ENCODE measurements at regions not wholly inside any gene's neighbourhood (a gene's known extent, or its start where the extent isn't known, plus 50 kb on each side); places are given as distances from the start of the nearest gene placed in this dataset.

- no peaks in the 10 kb centered on the region for H3K4me1 ChIP-seq (ENCODE audit: control insufficient read depth, insufficient read depth, low read length)
- Mint-ChIP-seq H3K4me1 (no peaks in the 10 kb centered on the region), H3K4me3 (no peak overlapping the region), H3K36me3 (no peaks in the 10 kb centered on the region), H3K27ac (no peak overlapping the region), H3K9me3 (peaks cover 4 to 18% of the 10 kb centered on the region in 2 donors), H3K27me3 (ENCODE audit: low read depth in 2 of 2) (no peaks in the 10 kb centered on the region)
- 94% methylated on average over 2 of the region's 4 CpGs for WGBS (ENCODE audit: insufficient coverage)
- no peak overlapping the region for H3K4me3 ChIP-seq (ENCODE audit: low read length)
- TF ChIP-seq CTCF (IDR thresholded peaks at IDR 0.05) = no peak
- no peaks in the 10 kb centered on the region for H3K27me3 ChIP-seq (ENCODE audit: control insufficient read depth, insufficient read depth, low read length)
- peaks cover 7% of the 10 kb centered on the region for H3K9me3 ChIP-seq (ENCODE audit: control insufficient read depth, insufficient read depth, low read length)
- H3K27ac ChIP-seq (ENCODE audit: low read length) = no peak overlapping the region
- intact Hi-C loops (cut with micrococcal nuclease) = no loop called here
- no peaks in the 10 kb centered on the region for H3K36me3 ChIP-seq (ENCODE audit: control insufficient read depth, insufficient read depth, low read length)
- no peak for DNase-seq
- no peak for ATAC-seq
Measured at GRCh38 chr7:46626261-46626660, 705.2 kb upstream of the IGFBP3 start.

GRCh38 chr7:46625032-46625431 is 704.0 kb upstream of the IGFBP3 start:
- intact Hi-C loops (cut with micrococcal nuclease) = no loop called here
- no peaks in the 10 kb centered on the region for H3K36me3 ChIP-seq (ENCODE audit: control insufficient read depth, insufficient read depth, low read length)
- Mint-ChIP-seq H3K27ac (no peak overlapping the region), H3K9me3 (peaks cover 4 to 20% of the 10 kb centered on the region in 2 donors), H3K4me3 (no peak overlapping the region), H3K27me3 (ENCODE audit: low read depth in 2 of 2) (no peaks in the 10 kb centered on the region), H3K36me3 (no peaks in the 10 kb centered on the region), H3K4me1 (no peaks in the 10 kb centered on the region)
- ATAC-seq (no peak), DNase-seq (no peak)
- H3K4me3 ChIP-seq (ENCODE audit: low read length) = no peak overlapping the region
- WGBS (ENCODE audit: insufficient coverage) = 80% methylated on average over 2 of the region's 2 CpGs
- no peak for TF ChIP-seq CTCF (IDR thresholded peaks at IDR 0.05)
- H3K4me1 ChIP-seq (ENCODE audit: control insufficient read depth, insufficient read depth, low read length) = no peaks in the 10 kb centered on the region
- peaks cover 4% of the 10 kb centered on the region for H3K9me3 ChIP-seq (ENCODE audit: control insufficient read depth, insufficient read depth, low read length)
- no peak overlapping the region for H3K27ac ChIP-seq (ENCODE audit: low read length)
- H3K27me3 ChIP-seq (ENCODE audit: control insufficient read depth, insufficient read depth, low read length) = no peaks in the 10 kb centered on the region

- Histone ChIP-seq H3K27me3 (ENCODE audit: control insufficient read depth, insufficient read depth, low read length) (no peaks in the 10 kb centered on the region), H3K4me1 (ENCODE audit: control insufficient read depth, insufficient read depth, low read length) (no peaks in the 10 kb centered on the region), H3K9me3 (ENCODE audit: control insufficient read depth, insufficient read depth, low read length) (peaks cover 2% of the 10 kb centered on the region), H3K27ac (ENCODE audit: low read length) (no peak overlapping the region), H3K36me3 (ENCODE audit: control insufficient read depth, insufficient read depth, low read length) (no peaks in the 10 kb centered on the region), H3K4me3 (ENCODE audit: low read length) (no peak overlapping the region)
- H3K36me3 Mint-ChIP-seq = no peaks in the 10 kb centered on the region
- DNase-seq (no peak), ATAC-seq (no peak)
- WGBS (ENCODE audit: insufficient coverage) = 90% methylated on average over 2 of the region's 2 CpGs
- intact Hi-C loops (cut with micrococcal nuclease) = no loop called here
- H3K4me3 Mint-ChIP-seq = no peak overlapping the region
- no peaks in the 10 kb centered on the region for H3K4me1 Mint-ChIP-seq
- no peak overlapping the region for H3K27ac Mint-ChIP-seq
- H3K27me3 Mint-ChIP-seq (ENCODE audit: low read depth in 2 of 2) = no peaks in the 10 kb centered on the region
- H3K9me3 Mint-ChIP-seq = peaks cover 4 to 14% of the 10 kb centered on the region in 2 donors
- TF ChIP-seq CTCF (IDR thresholded peaks at IDR 0.05) = no peak
Measured at GRCh38 chr7:46622251-46622650, 701.2 kb upstream of the IGFBP3 start.

- Mint-ChIP-seq H3K4me3 (no peak overlapping the region), H3K36me3 (no peaks in the 10 kb centered on the region), H3K4me1 (no peaks in the 10 kb centered on the region), H3K27me3 (ENCODE audit: low read depth in 2 of 2) (no peaks in the 10 kb centered on the region), H3K27ac (no peak overlapping the region), H3K9me3 (peaks cover 6% of the 10 kb centered on the region in 2 donors)
- Histone ChIP-seq H3K4me3 (ENCODE audit: low read length) (no peak overlapping the region), H3K36me3 (ENCODE audit: control insufficient read depth, insufficient read depth, low read length) (no peaks in the 10 kb centered on the region), H3K27me3 (ENCODE audit: control insufficient read depth, insufficient read depth, low read length) (no peaks in the 10 kb centered on the region), H3K4me1 (ENCODE audit: control insufficient read depth, insufficient read depth, low read length) (no peaks in the 10 kb centered on the region), H3K9me3 (ENCODE audit: control insufficient read depth, insufficient read depth, low read length) (no peaks in the 10 kb centered on the region), H3K27ac (ENCODE audit: low read length) (no peak overlapping the region)
- no peak for DNase-seq
- 81% methylated on average over 3 of the region's 3 CpGs for WGBS (ENCODE audit: insufficient coverage)
- ATAC-seq = no peak
- TF ChIP-seq CTCF (IDR thresholded peaks at IDR 0.05) = no peak
- intact Hi-C loops (cut with micrococcal nuclease) = no loop called here
Measured at GRCh38 chr7:46619723-46620310, 698.7 kb upstream of the IGFBP3 start.

Measured in natural killer cell (primary cell).